Non-pigmented ciliary epithelial cell (primary cell): ENCODE measurements at regions not wholly inside any gene's neighbourhood (a gene's known extent, or its start where the extent isn't known, plus 50 kb on each side); places are given as distances from the start of the nearest gene placed in this dataset.
"Not testable (repeated sequence)": the region's sequence is repeated elsewhere in the genome, so short reads cannot be mapped to it uniquely, and the experiment has no call there.

ENCODE experiments used
- DNase-seq: peaks from one replicate; pipeline ENCODE4 v3.0.0-alpha.2; 2010; ENCODE audit warnings: low read depth

DNA sequence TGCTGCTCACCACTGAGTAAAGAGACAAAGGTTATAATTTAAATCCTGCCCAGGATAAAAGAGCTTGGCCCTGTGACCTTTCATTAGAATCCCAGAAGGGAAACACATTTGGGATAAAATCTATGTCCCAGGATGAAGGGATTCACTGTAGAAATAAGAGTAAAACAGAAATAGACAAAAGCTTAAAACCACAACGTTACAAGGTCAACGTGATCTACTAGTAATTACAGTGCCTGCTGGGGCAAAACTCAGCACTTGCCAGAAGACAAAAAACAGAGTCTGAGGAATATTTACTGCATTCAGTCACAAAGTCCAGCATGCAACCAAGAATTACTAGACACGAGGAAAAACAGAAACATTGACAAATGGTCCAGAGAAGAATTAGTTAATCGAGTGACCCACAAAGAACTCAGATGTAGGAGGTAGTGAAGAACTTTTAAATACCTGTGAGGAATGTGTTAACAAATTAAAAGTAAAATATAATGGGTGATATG, 982.3 kb downstream of the GATA3 start:
- no peak for DNase-seq

DNA sequence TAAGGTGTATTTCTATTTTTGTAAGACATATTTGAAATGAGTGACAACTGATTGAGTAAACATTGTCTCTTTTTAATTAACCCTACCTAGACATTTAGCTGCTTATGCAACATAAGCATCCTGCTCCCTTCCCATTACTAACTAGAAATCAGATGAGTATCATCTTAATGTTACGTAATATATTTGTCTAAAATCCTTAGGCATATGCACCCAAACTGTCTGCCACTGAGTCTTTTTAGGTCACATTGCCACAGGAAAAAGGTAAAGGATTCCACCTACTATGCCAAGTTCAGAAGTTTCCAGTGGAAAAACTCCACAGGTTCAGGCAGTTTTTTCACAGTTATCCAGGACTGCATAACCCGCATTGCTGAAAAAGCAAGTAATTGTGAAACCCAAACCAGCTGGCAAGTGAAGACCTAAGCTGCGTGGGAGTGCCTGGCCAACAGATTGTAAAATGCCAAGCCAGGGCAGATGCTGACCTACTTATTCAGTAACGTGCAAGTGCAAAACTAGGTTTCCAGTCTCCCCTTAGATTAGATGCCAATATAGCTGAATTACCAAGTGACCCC, 983.7 kb downstream of the GATA3 start:
- no peak for DNase-seq

- DNase-seq = no peak
These were observed 989.0 kb downstream of the GATA3 start for GRCh38 chr10:9043466-9043865.

DNA sequence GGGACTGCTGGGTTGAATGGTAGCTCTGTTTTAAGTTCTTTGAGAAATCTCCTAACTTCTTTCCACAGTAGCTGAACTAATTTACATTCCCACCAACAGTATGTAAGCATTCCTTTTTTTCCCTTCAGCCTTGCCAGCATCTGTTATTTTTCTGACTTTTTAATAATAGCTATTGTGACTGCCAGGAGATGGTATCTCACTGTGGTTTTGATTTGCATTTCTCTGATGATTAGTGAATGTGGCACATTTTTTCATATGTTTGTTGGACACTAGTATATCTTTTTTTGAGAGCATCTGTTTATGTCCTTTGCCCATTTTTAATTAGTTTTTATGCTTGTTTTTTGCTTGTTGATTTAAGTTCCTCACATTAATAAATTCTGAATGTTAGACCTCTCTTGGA, 990.8 kb downstream of the GATA3 start:
- DNase-seq = no peak

- no peak for DNase-seq
These were observed 997.0 kb downstream of the GATA3 start for GRCh38 chr10:9051328-9051974.

- DNase-seq = no peak
These were observed 998.3 kb downstream of the GATA3 start for GRCh38 chr10:9052767-9053166.

DNA sequence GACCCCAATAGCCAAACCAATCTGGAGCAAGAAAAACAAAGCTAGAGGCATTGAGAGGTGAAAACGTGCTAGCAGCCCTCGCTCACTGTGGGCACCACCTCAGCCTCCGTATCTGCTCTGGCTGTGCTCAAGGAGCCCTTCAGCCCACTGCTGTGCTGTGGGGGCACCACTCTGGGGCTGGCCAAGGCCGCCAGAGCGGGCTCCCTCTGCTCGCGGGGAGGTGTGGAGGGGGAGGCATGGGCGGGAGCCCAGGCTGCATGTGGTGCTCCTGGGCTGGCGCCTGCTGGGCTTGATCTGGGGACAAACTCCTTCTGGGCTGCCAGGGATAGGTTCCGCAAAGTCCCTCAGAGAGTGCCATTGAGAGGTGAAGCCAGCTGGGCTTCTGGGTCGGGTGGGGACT, 1002.0 kb downstream of the GATA3 start:
- no peak for DNase-seq

DNA sequence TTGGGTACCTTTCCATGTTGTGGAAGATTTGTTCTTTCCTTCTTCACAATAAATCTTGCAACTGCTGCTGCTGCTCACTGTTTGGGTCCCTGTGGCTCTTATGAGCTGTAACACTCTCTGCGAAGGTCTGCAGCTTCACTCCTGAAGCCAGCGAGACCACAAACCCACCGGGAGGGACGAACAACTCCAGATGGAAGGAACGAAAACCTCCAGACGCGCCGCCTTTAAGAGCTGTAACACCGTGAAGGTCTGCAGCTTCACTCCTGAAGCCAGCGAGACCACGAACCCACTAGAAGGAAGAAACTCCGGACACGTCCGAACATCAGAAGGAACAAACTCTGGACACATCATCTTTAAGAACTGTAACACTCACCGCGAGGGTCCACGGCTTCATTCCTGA, 1002.8 kb downstream of the GATA3 start:
- DNase-seq = not testable (repeated sequence)

GRCh38 chr10:9060314-9060713, 1005.8 kb downstream of the GATA3 start:
- DNase-seq = no peak

DNA sequence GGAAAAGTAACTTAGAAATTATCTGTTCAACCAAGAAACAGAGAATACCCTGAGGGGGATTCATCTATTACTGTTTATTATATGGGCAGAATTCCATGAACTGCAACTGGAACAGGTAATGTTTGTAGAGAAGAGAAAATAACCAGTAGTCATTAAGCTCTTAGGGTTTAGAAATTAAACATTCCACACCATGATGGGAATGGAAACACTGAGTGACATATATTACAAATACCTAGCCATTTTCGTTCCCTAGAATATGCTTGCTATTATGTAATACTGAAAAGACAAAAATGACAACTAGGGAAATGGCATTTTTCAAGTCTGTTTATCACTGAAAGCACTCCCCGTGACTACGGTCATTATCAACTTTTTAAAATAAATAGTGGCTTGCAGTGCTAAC, 1007.4 kb downstream of the GATA3 start:
- no peak for DNase-seq

- no peak for DNase-seq
These were observed 1011.7 kb downstream of the GATA3 start for GRCh38 chr10:9066152-9066551.

- no peak for DNase-seq
These were observed 1013.5 kb downstream of the GATA3 start for GRCh38 chr10:9068003-9068402.

DNA sequence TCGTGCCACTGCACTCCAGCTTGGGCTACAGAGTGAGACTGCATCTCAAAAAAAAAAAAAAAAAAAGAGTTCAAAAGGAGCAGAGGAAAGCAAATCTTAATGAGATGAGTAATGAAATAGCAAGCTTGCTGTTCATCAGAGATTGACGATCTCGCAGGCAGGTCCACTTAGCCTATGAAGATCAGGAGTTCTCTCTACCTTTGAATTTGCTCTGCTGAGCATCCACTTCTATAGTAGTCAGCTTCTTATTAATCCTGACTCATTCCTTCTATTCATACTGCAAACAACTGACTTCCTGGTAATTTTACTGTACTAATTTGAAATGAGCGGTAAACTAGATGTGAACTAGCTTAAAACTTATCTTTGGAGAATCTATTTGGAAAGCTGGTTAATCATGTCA, 1014.6 kb downstream of the GATA3 start:
- no peak for DNase-seq

DNA sequence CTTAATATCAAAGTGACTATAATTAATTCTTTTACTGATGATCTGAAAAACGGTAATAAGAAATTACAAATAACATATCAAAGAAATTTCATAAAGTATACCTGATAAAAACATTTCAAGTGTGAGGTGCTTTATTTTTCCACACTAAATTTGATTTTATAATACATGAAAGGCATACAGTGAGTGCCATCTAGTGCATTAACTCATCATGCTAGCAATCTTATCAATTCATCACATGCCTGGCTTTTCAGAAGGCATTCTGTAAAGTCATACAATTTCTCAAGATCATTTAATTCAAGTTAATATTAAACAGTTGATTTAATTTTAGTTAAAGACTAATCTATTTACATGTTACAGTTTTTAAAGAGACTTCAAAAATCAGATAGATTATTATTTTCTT, 1020.9 kb downstream of the GATA3 start:
- DNase-seq = no peak

DNA sequence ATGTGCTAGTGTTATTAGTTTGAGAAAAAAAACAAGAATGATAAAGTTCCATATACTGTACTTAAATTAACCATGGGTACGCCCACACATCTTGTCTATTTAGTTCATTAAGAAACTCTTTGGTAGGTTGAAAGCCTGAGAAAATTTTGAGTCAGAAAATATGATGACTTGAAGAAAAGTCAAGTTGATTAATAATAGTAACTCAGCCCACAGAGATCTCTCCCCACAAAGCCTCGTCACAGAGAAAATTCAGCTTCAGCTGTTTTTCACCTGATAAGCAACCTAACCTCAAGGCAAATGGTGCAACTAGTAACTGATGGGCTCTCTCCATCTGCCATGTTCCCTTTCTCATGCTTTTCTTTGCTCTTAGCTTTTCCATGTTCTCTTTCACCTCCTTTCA, 1021.6 kb downstream of the GATA3 start:
- DNase-seq = no peak

- DNase-seq = no peak
These were observed 1026.8 kb downstream of the GATA3 start for GRCh38 chr10:9081253-9081652.

- DNase-seq = no peak
These were observed 1027.5 kb downstream of the GATA3 start for GRCh38 chr10:9081961-9082360.

- no peak for DNase-seq
These were observed 1037.1 kb downstream of the GATA3 start for GRCh38 chr10:9091530-9092093.

- DNase-seq = no peak
These were observed 1041.8 kb downstream of the GATA3 start for GRCh38 chr10:9096288-9096687.

DNA sequence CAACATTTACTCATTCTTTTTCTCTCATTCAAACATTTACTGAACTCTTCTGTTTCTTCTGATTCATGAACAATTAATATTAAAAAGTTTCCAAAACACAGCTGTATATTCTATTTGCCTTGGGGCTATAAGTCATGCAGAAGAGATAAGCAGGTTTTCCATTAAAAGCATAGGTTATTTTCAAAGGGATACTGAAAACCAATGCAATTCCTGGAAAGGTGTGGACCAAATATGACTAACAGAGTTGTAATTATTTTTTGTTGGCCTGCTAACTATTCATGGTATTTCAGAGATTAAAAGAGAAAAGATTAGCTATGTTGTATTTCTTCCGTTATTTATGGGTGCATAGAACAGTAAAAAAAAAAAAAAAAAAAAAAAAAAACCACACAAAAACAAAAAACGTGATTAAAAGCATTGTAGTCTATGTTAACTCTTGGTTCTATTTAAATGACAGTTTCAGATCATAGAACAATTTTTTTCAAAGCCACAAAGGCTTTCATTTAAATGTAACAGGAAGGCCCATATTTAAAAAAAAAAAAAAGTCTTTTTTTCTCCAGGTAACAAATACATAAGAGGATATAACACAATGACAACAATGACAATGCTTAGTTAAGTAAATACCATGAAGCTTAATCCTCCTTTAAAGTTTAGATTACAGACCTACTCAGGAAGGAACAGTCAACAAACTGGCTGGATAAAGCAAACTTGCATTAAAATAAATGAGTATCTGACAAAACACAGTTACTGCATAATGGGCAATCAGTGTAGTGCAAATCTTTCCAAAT, 1042.9 kb downstream of the GATA3 start:
- DNase-seq = no peak

DNA sequence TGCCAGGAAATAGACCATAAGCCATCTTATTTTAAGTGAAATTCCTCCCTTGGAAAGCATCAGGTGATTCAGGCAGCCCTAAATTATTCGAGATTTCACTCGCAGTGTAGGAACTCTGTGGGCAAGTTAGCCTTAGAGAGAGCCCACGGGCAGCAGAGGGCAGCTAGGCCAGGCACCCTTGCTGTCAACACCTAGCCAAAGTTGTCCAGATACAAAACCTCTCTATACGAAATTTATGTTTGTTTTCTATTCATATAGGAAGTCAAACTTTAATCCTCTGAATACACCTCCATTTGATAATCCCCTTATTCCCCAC, 1043.5 kb downstream of the GATA3 start:
- DNase-seq = no peak

- DNase-seq = no peak
These were observed 1047.5 kb downstream of the GATA3 start for GRCh38 chr10:9102026-9102425.

- DNase-seq = no peak
These were observed 1048.8 kb downstream of the GATA3 start for GRCh38 chr10:9103301-9103700.
